ENCODE measurements at regions not wholly inside any gene's neighbourhood (a gene's known extent, or its start where the extent isn't known, plus 50 kb on each side); places are given as distances from the start of the nearest gene placed in this dataset.

GRCh38 chr7:79664884-79665676 is 211.6 kb upstream of the MAGI2 start:
- TF ChIP-seq EZH2phosphoT487 (IDR thresholded peaks at IDR 0.05; ENCODE audit: borderline replicate concordance, low read length) (no peak), CTCF (conservative IDR thresholded peaks at IDR 0.05; ENCODE audit: low read depth, low read length) (no peak), EZH2 (IDR thresholded peaks at IDR 0.05; ENCODE audit: low read length, unreplicated experiment) (no peak)

All from PC-3 (cell line).